SU-DHL-6 (cell line): ENCODE measurements at regions not wholly inside any gene's neighbourhood (a gene's known extent, or its start where the extent isn't known, plus 50 kb on each side); places are given as distances from the start of the nearest gene placed in this dataset.

Experiments used
- H2AFZ ChIP-seq: fragments of 200-600 bp; sonication (generic); 2 replicates; pipeline ENCODE4 v1.6.1; 2014; ENCODE audit warnings: low read depth, mild to moderate bottlenecking, moderate library complexity, mixed read lengths, antibody characterized with exemption, low read length; ENCODE audit not compliant: severe bottlenecking
- H3F3A ChIP-seq: fragments of 200-600 bp; shearing (Covaris generic); 2 replicates; pipeline ENCODE4 v1.6.0; 2016; ENCODE audit warnings: antibody characterized with exemption, mild to moderate bottlenecking; ENCODE audit not compliant: insufficient read depth
- H3K27ac ChIP-seq: fragments of 200-600 bp; sonication (generic); 2 replicates; pipeline ENCODE4 v1.5.1; 2016; ENCODE audit warnings: low read depth, mild to moderate bottlenecking, low read length, moderate library complexity, mixed read lengths
- H3K27me3 ChIP-seq: fragments of 200-600 bp; sonication (generic), shearing (Covaris generic); 2 replicates; pipeline ENCODE4 v1.6.0; 2014; ENCODE audit warnings: mild to moderate bottlenecking, low read length
- H3K36me3 ChIP-seq: fragments of 200-600 bp; sonication (generic); 2 replicates; pipeline ENCODE4 v1.6.1; 2014; ENCODE audit warnings: mild to moderate bottlenecking, low read length, mixed read lengths
- H3K4me2 ChIP-seq: fragments of 300-600, 200-600 bp; shearing (Covaris generic), sonication (generic); 2 replicates; pipeline ENCODE4 v1.6.0; 2014; ENCODE audit warnings: low read length, low read depth, mild to moderate bottlenecking; ENCODE audit not compliant: poor library complexity, severe bottlenecking
- H3K4me3 ChIP-seq: fragments of 200-600 bp; sonication (generic); 2 replicates; pipeline ENCODE4 v1.5.1; 2014; ENCODE audit warnings: antibody characterized with exemption, low read length, mild to moderate bottlenecking, mixed read lengths; ENCODE audit not compliant: insufficient read depth, poor library complexity, severe bottlenecking
- H3K79me2 ChIP-seq: fragments of 200-600 bp; sonication (generic); 2 replicates; pipeline ENCODE4 v1.6.1; 2014; ENCODE audit warnings: mild to moderate bottlenecking, low read length, moderate library complexity; ENCODE audit not compliant: insufficient read depth
- H3K9ac ChIP-seq: fragments of 200-600 bp; sonication (generic); 2 replicates; pipeline ENCODE4 v1.7.0; 2014; ENCODE audit warnings: mild to moderate bottlenecking, low read length
- H3K9me2 ChIP-seq: fragments of 200-600 bp; sonication (generic); replicated peaks from 2 replicates; pipeline ENCODE4 v1.6.1; 2014; ENCODE audit warnings: low read length; ENCODE audit not compliant: insufficient read depth
- H3K9me3 ChIP-seq: fragments of 200-600 bp; sonication (generic); 2 replicates; pipeline ENCODE4 v1.6.1; 2014; ENCODE audit warnings: low read length, mixed read lengths; ENCODE audit not compliant: insufficient read depth
- H4K20me1 ChIP-seq: fragments of 200-600 bp; sonication (generic); 2 replicates; pipeline ENCODE4 v1.6.1; 2014; ENCODE audit warnings: low read depth, mild to moderate bottlenecking, antibody characterized with exemption, low read length, moderate library complexity, mixed read lengths
- EZH2phosphoT487 ChIP-seq: fragments of 200-600 bp; sonication (generic), shearing (Covaris generic); conservative IDR thresholded peaks from 2 replicates; pipeline ENCODE4 v1.6.1; 2018; ENCODE audit warnings: mild to moderate bottlenecking, antibody characterized with exemption, low read length, moderate library complexity, mixed read lengths
- TF ChIP-seq, protein P1 (sequence below): fragments of 200-600 bp; sonication (generic); IDR thresholded peaks from one replicate; pipeline ENCODE4 v1.5.1; 2017; ENCODE audit warnings: antibody characterized with exemption, mild to moderate bottlenecking, low read length, moderate library complexity; ENCODE audit not compliant: insufficient read depth, poor library complexity, severe bottlenecking

GRCh38 chr21:41682719-41683179 lies 84.1 kb downstream of the RIPK4 start:
- Histone ChIP-seq H3K79me2 (no peaks in the 10 kb centered on the region), H3K9me2 (no peaks in the 10 kb centered on the region), H3K27me3 (no peaks in the 10 kb centered on the region), H3K4me2 (no peak overlapping the region), H3K9me3 (no peaks in the 10 kb centered on the region), H3K9ac (no peak overlapping the region), H4K20me1 (no peaks in the 10 kb centered on the region), H3K36me3 (no peaks in the 10 kb centered on the region), H2AFZ (no peak overlapping the region), H3K4me3 (no peak overlapping the region), H3K27ac (no peak overlapping the region), H3F3A (no peaks in the 10 kb centered on the region)
- no peak for TF ChIP-seq EZH2phosphoT487
- TF ChIP-seq, protein P1, sequence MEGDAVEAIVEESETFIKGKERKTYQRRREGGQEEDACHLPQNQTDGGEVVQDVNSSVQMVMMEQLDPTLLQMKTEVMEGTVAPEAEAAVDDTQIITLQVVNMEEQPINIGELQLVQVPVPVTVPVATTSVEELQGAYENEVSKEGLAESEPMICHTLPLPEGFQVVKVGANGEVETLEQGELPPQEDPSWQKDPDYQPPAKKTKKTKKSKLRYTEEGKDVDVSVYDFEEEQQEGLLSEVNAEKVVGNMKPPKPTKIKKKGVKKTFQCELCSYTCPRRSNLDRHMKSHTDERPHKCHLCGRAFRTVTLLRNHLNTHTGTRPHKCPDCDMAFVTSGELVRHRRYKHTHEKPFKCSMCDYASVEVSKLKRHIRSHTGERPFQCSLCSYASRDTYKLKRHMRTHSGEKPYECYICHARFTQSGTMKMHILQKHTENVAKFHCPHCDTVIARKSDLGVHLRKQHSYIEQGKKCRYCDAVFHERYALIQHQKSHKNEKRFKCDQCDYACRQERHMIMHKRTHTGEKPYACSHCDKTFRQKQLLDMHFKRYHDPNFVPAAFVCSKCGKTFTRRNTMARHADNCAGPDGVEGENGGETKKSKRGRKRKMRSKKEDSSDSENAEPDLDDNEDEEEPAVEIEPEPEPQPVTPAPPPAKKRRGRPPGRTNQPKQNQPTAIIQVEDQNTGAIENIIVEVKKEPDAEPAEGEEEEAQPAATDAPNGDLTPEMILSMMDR: no peak

DNA sequence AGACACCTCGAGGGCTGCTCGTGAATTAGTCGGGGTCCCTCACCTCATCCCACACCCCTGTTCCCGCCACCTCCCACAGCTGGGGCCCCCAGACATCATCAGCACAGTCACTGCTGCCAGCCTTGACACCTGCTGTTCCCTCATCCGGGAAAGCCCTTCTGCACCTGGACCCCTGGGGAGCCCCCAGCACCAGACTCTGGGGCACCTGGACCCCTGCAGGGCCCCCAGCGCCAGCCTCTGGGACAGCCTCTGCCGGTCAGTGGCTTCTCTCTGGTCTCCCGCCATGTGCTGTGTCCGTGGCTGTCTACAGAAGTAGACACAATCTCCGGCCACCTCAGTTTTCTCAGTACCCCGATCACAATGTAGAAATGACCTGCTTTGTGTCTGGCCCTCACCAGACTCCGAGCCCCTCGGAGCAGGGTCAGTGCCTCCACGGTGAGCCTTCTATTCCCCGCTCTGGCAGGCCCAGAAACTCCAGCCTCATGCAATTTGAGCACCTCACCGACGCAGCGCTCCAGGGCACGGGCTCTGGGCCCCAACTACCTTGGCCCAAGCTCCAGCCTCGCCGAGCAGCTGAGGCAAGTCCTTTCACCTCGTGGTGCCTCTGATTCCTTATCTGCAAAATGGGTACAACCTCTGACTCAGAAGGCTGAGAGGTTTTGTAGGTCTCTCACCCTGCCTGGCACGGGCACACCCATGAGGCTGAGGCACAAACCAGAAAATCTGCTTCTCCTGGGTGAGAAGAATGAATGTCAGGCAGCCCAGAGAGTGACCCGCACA lies 84.7 kb downstream of the RIPK4 start:
- H3K36me3 ChIP-seq: no peaks in the 10 kb centered on the region
- no peak overlapping the region for H3K9ac ChIP-seq
- no peak overlapping the region for H3K27ac ChIP-seq
- no peak overlapping the region for H2AFZ ChIP-seq
- no peak overlapping the region for H3K4me2 ChIP-seq
- no peaks in the 10 kb centered on the region for H3K79me2 ChIP-seq
- no peaks in the 10 kb centered on the region for H3K27me3 ChIP-seq
- H3K9me2 ChIP-seq: no peaks in the 10 kb centered on the region
- no peak overlapping the region for H3K4me3 ChIP-seq
- H4K20me1 ChIP-seq: no peaks in the 10 kb centered on the region
- H3K9me3 ChIP-seq: no peaks in the 10 kb centered on the region
- no peak for TF ChIP-seq EZH2phosphoT487
- TF ChIP-seq, protein P1: no peak
- H3F3A ChIP-seq: no peaks in the 10 kb centered on the region

DNA sequence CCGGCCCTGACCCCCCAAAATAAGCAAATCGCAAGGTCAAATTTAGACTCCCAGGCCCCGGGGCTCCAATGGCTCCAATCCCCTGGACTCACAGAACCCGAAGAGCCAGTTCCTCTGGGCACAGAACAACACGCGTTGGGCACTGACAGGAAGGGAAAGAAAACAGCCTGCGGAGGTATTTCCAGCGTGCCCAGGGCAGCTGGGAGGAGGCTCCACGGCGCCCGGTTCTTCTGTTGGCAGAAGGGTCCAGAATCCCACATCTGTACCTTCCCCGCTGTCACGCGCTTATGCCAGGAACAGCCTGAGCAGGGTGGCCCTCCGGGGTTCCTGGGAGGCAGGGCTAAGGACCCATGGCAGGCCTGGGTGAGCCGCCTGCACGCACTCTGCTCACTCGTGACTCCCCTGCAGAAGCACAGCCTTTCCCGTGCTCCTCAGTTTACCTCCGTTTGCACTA lies 85.5 kb downstream of the RIPK4 start:
- no peak overlapping the region for H2AFZ ChIP-seq
- no peak overlapping the region for H3K9ac ChIP-seq
- H3K27me3 ChIP-seq: no peaks in the 10 kb centered on the region
- H3K36me3 ChIP-seq: no peaks in the 10 kb centered on the region
- no peak for TF ChIP-seq EZH2phosphoT487
- TF ChIP-seq, protein P1: no peak
- no peaks in the 10 kb centered on the region for H4K20me1 ChIP-seq
- H3K4me3 ChIP-seq: no peak overlapping the region
- H3F3A ChIP-seq: no peaks in the 10 kb centered on the region
- H3K9me2 ChIP-seq: no peaks in the 10 kb centered on the region
- no peak overlapping the region for H3K4me2 ChIP-seq
- H3K79me2 ChIP-seq: no peaks in the 10 kb centered on the region
- no peaks in the 10 kb centered on the region for H3K9me3 ChIP-seq
- no peak overlapping the region for H3K27ac ChIP-seq
